Parathyroid adenoma (tissue), 2 donors: ENCODE measurements at regions not wholly inside any gene's neighbourhood (a gene's known extent, or its start where the extent isn't known, plus 50 kb on each side); places are given as distances from the start of the nearest gene placed in this dataset.

Experiments
- H2AFZ ChIP-seq: fragments of 300-600 bp; sonication (generic); one replicate; pipeline ENCODE4 v1.7.0; 2017; ENCODE audit warnings: antibody characterized with exemption, mild to moderate bottlenecking
- H3K27ac ChIP-seq: fragments of 300-600 bp; sonication (generic); one replicate; pipeline ENCODE4 v1.7.0; 2017
- H3K27me3 ChIP-seq: fragments of 300-600 bp; sonication (generic); one replicate; pipeline ENCODE4 v1.7.0; 2017; ENCODE audit warnings: low read length; ENCODE audit not compliant: control insufficient read depth, insufficient read depth
- H3K36me3 ChIP-seq: fragments of 300-600 bp; sonication (generic); one replicate; pipeline ENCODE4 v1.7.0; 2017; ENCODE audit warnings: low read length; ENCODE audit not compliant: control insufficient read depth, insufficient read depth
- H3K4me1 ChIP-seq: fragments of 300-600 bp; sonication (generic); one replicate; pipeline ENCODE4 v1.7.0; 2017; ENCODE audit warnings: control low read depth
- H3K4me2 ChIP-seq: fragments of 300-600 bp; sonication (generic); one replicate; pipeline ENCODE4 v1.7.0; 2017; ENCODE audit warnings: low read length
- H3K4me3 ChIP-seq: fragments of 300-600 bp; sonication (generic); one replicate; pipeline ENCODE4 v1.7.0; 2017; ENCODE audit warnings: low read depth, low read length
- H3K79me2 ChIP-seq: fragments of 300-600 bp; sonication (generic); one replicate; pipeline ENCODE4 v1.7.0; 2017; ENCODE audit warnings: control low read depth
- H3K9ac ChIP-seq: fragments of 300-600 bp; sonication (generic); one replicate; pipeline ENCODE4 v1.7.0; 2017; ENCODE audit warnings: mild to moderate bottlenecking
- H3K9me3 ChIP-seq: fragments of 300-600 bp; sonication (generic); one replicate; pipeline ENCODE4 v1.7.0; 2017; ENCODE audit warnings: low read length; ENCODE audit not compliant: control insufficient read depth
- CTCF ChIP-seq: fragments of 300-600 bp; sonication (generic); IDR thresholded peaks from one replicate; pipeline ENCODE4 v1.7.0; 2017; ENCODE audit warnings: antibody characterized with exemption, mild to moderate bottlenecking
- donor health status: primary hyperparathyroidism.

- H3K4me1 ChIP-seq = no peaks in the 10 kb centered on the region
- peaks cover 75% of the 10 kb centered on the region for H3K79me2 ChIP-seq
- no peak overlapping the region for H3K27ac ChIP-seq
- H3K9me3 ChIP-seq = no peaks in the 10 kb centered on the region
- H2AFZ ChIP-seq = no peak overlapping the region
- no peak overlapping the region for H3K4me3 ChIP-seq
- TF ChIP-seq CTCF = no peak
- H3K9ac ChIP-seq = no peak overlapping the region
- H3K4me2 ChIP-seq = no peak overlapping the region
- no peaks in the 10 kb centered on the region for H3K36me3 ChIP-seq
- H3K27me3 ChIP-seq = no peaks in the 10 kb centered on the region
Measured at GRCh38 chr12:124496584-124496983, 70.8 kb downstream of the NCOR2 start.

GRCh38 chr12:124495194-124495983 is 72.0 kb downstream of the NCOR2 start:
- no peak overlapping the region for H3K4me3 ChIP-seq
- no peaks in the 10 kb centered on the region for H3K27me3 ChIP-seq
- no peaks in the 10 kb centered on the region for H3K36me3 ChIP-seq
- H3K27ac ChIP-seq = no peak overlapping the region
- H3K79me2 ChIP-seq = peaks cover 77% of the 10 kb centered on the region
- no peaks in the 10 kb centered on the region for H3K9me3 ChIP-seq
- no peak overlapping the region for H3K9ac ChIP-seq
- peaks cover 9% of the 10 kb centered on the region for H3K4me1 ChIP-seq
- H2AFZ ChIP-seq = no peak overlapping the region
- no peak overlapping the region for H3K4me2 ChIP-seq
- TF ChIP-seq CTCF = no peak

GRCh38 chr12:124494751-124495129 is 72.7 kb downstream of the NCOR2 start:
- no peak overlapping the region for H2AFZ ChIP-seq
- no peaks in the 10 kb centered on the region for H3K36me3 ChIP-seq
- H3K4me1 ChIP-seq = peaks cover 9% of the 10 kb centered on the region
- peaks cover 74% of the 10 kb centered on the region for H3K79me2 ChIP-seq
- no peaks in the 10 kb centered on the region for H3K27me3 ChIP-seq
- no peak overlapping the region for H3K27ac ChIP-seq
- no peak overlapping the region for H3K4me3 ChIP-seq
- no peak overlapping the region for H3K9ac ChIP-seq
- no peak for TF ChIP-seq CTCF
- no peak overlapping the region for H3K4me2 ChIP-seq
- H3K9me3 ChIP-seq = no peaks in the 10 kb centered on the region

GRCh38 chr12:124493809-124494750 is 73.3 kb downstream of the NCOR2 start:
- TF ChIP-seq CTCF = no peak
- Histone ChIP-seq H3K9me3 (no peaks in the 10 kb centered on the region), H2AFZ (no peak overlapping the region), H3K4me1 (peaks cover 9% of the 10 kb centered on the region), H3K4me2 (no peak overlapping the region), H3K27ac (no peak overlapping the region), H3K79me2 (peaks cover 74% of the 10 kb centered on the region), H3K36me3 (no peaks in the 10 kb centered on the region), H3K4me3 (no peak overlapping the region), H3K9ac (no peak overlapping the region), H3K27me3 (no peaks in the 10 kb centered on the region)
